HG03342 (cell line): ENCODE measurements at regions not wholly inside any gene's neighbourhood (a gene's known extent, or its start where the extent isn't known, plus 50 kb on each side); places are given as distances from the start of the nearest gene placed in this dataset.

Experiments used
- ATAC-seq: cut with Tn5 transposase; IDR thresholded peaks from one replicate; pipeline ENCODE4 v1.9.1; 2021; ENCODE audit warnings: mild to moderate bottlenecking, moderate library complexity; ENCODE audit not compliant: unreplicated experiment

GRCh38 chr20:50417023-50417329 is 93.2 kb upstream of the PTPN1 start:
- ATAC-seq = no peak

GRCh38 chr20:50417484-50418235 is 92.5 kb upstream of the PTPN1 start:
- ATAC-seq = no peak

GRCh38 chr20:50418890-50419642 is 91.1 kb upstream of the PTPN1 start:
- no peak for ATAC-seq

GRCh38 chr20:50420380-50420779 is 89.8 kb upstream of the PTPN1 start:
- no peak for ATAC-seq

GRCh38 chr20:50421356-50422340 is 88.5 kb upstream of the PTPN1 start:
- ATAC-seq = no peak

GRCh38 chr20:50423758-50424157 is 86.4 kb upstream of the PTPN1 start:
- ATAC-seq = no peak

GRCh38 chr20:50425076-50425475 is 85.1 kb upstream of the PTPN1 start:
- no peak for ATAC-seq

- no peak for ATAC-seq
Measured at GRCh38 chr20:50426866-50427718, 83.1 kb upstream of the PTPN1 start.

- ATAC-seq = no peak
Measured at GRCh38 chr20:50427719-50428083, 82.5 kb upstream of the PTPN1 start.

- ATAC-seq = no peak
Measured at GRCh38 chr20:50428097-50428828, 81.9 kb upstream of the PTPN1 start.

GRCh38 chr20:50429412-50429811 is 80.8 kb upstream of the PTPN1 start:
- no peak for ATAC-seq

- no peak for ATAC-seq
Measured at GRCh38 chr20:50431066-50431450, 79.1 kb upstream of the PTPN1 start.

- ATAC-seq = no peak
Measured at GRCh38 chr20:50433001-50433761, 77.0 kb upstream of the PTPN1 start.

GRCh38 chr20:50434321-50434652 is 75.9 kb upstream of the PTPN1 start:
- ATAC-seq = no peak

GRCh38 chr20:50434653-50435396 is 75.4 kb upstream of the PTPN1 start:
- ATAC-seq = no peak

GRCh38 chr20:50435397-50436051 is 74.7 kb upstream of the PTPN1 start:
- no peak for ATAC-seq

- no peak for ATAC-seq
Measured at GRCh38 chr20:50436052-50436656, 74.0 kb upstream of the PTPN1 start.

- no peak for ATAC-seq
Measured at GRCh38 chr20:50436696-50437095, 73.5 kb upstream of the PTPN1 start.
